GM19372 (cell line): ENCODE measurements at regions not wholly inside any gene's neighbourhood (a gene's known extent, or its start where the extent isn't known, plus 50 kb on each side); places are given as distances from the start of the nearest gene placed in this dataset.

Experiments used
- ATAC-seq: cut with Tn5 transposase; IDR thresholded peaks from one replicate; pipeline ENCODE4 v1.9.1; 2021; ENCODE audit warnings: mild to moderate bottlenecking, low read depth, moderate library complexity; ENCODE audit not compliant: unreplicated experiment

GRCh38 chr4:24666316-24666715 is 82.0 kb upstream of the DHX15 start:
- ATAC-seq, result no peak

DNA sequence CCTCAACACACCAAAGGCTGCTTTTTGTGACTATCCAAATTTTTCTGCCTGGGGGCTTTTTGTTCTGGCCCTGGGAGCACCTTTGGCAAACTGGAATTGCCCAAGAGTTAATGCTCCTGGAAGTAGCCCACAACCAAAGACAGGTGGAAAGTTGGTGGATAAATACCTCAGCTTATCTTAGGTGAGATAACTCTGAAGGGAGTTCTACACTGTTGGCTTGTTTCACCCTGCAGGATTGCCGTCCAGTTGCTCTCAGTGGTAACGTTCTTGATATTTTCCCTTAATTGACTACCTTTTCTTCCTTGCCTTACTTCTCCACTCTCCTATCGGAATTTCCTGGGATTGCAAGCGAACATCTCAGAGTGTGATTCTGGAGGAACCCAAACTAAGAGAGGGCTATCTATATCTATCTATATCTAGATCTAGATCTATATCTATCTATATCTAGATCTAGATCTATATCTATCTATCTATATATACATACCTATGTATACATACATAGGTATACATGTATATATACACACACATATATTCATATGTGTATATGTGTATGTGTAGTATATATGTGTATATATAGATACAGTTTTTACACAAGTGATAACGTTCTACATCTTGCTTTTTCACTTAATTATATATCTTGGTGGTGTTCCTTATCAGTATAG is 82.6 kb upstream of the DHX15 start:
- no peak for ATAC-seq

GRCh38 chr4:24668956-24669355 is 84.6 kb upstream of the DHX15 start:
- no peak for ATAC-seq

- ATAC-seq, result no peak
Observed at GRCh38 chr4:24669751-24670150, 85.4 kb upstream of the DHX15 start.

DNA sequence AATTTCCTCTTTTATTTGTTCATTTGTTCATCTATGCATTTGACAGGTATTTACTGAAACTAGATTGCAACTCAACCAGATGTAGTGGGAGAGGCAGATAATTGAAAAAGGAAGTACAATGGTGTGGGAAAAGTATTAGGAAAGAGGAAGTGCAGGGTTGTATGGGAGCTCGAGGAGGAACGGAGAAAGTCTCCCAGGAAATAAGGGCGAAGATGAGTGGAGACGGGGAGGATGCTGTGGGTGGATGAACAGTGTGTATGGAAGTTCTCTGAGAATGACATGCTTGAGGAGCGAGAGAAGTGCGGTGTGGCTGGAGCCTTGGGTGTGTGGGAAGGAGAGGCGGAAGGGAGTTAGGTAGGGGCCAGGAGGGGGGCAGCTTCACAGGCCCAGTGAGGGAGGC is 87.5 kb upstream of the DHX15 start:
- no peak for ATAC-seq

DNA sequence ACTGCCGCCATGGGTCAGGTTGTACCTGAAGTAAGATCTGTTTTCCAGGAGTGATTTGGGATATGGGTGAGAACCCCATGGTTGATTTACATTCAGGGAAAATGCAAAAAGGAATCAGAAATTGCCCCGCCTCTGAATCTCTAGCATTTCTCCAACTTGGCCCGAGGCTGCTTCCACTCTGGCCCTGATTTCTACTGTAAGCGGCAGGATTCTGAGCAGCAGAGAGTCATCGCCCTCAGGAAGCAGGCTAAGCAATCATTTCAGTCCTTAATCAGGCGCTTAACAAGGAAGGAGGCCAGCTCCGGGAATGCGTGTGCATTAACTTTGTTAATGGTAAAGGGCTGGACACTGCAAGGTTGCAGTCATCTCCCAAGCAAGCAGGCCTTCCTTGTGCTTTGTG is 88.5 kb upstream of the DHX15 start:
- no peak for ATAC-seq

- ATAC-seq, result no peak
Observed at GRCh38 chr4:24674279-24674678, 89.9 kb upstream of the DHX15 start.

DNA sequence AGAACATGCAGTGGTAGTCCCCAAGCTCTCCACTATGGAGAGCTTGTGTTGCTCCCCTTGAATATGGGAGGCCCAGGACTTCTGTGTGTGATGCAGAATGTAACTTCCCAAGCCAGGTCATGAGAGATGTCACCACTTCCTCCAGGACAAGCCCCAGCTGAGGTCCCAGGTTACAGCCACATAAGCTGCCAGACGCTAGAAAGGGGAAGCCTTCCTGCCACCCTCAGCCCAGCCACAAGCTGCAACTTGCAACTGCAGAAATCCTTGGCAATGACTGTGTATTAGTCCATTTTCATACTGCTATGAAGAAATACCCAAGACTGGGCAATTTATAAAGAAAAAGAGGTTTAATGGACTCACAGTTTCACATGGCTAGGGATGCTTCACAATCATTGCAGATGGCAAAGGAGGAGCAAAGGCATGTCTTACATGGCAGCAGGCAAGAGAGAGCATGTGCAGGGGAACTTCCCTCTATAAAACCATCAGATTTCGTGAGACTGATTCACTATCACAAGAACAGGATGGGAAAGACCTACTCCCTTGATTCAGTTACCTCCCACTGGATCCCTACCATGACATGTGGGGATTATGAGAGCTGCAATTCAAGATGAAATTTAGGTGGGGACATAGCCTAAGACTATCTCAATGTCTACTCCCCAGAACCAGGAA is 91.5 kb upstream of the DHX15 start:
- ATAC-seq, result no peak

- ATAC-seq, result no peak
Observed at GRCh38 chr4:24677909-24678308, 93.6 kb upstream of the DHX15 start.

- no peak for ATAC-seq
Observed at GRCh38 chr4:24680746-24681448, 96.5 kb upstream of the DHX15 start.

DNA sequence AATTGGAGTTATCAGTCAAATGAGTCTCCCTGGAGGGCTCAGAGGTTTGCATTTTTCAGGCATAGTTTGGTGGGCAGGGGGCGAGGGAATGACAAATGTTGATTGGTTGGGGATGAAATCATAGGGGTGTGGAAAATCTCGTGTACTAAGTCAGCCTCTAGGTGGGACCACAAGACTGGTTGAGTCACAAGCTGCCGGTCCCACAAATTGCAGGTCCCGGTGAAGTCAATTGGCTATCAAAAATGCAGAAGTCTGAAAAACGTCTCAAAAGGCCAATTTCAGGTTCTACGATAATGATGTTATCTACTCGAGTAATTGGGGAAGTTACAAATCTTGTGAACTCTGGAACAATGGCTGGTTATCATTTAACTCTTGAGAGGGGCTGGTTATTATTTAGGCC is 98.8 kb upstream of the DHX15 start:
- ATAC-seq, result no peak

- ATAC-seq, result no peak
Observed at GRCh38 chr4:24686866-24687692, 102.7 kb upstream of the DHX15 start.

DNA sequence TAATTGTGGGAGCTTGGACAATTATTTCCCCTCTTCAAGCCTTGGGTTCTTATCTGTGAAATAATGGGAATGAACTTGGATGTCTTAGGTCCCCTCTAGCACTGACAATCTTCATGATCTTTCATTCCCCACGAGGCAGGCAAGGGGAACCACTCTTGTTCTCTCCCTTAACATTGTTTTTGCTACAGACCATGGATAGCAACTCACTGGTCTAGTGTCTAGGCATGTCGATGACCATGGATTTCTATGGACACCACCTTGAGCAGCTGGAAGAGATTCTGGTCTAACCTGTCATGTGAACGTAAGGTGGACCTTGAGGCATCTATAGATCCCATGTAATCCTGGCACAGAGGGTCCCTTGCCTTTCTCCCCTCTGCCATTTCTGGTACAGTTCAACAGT is 104.1 kb upstream of the DHX15 start:
- no peak for ATAC-seq

DNA sequence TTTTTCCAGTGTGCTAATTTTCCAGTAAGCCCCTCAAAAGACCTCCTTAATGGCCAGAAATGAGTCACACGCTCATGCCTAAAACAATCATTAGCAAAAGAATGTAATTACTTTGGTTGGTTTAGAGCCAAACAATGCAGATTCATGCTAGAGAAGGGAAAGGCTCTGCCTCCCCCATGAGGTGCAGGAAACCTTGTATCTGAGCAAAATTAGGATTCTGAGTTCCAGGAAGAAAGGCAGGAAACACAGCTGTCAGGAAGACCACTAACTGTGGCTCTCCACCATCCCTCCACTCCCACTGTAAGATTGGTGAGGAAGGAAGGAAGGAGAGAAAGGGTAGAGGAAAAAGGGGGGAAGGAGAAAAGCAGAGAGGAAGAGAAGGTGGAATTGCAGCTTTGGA is 104.9 kb upstream of the DHX15 start:
- ATAC-seq, result no peak

- ATAC-seq, result no peak
Observed at GRCh38 chr4:24690436-24690835, 104.9 kb upstream of the SOD3 start.

- ATAC-seq, result no peak
Observed at GRCh38 chr4:24693636-24694035, 101.7 kb upstream of the SOD3 start.

- ATAC-seq, result no peak
Observed at GRCh38 chr4:24700118-24700517, 95.3 kb upstream of the SOD3 start.

GRCh38 chr4:24701683-24702082 is 93.7 kb upstream of the SOD3 start:
- ATAC-seq, result no peak

- no peak for ATAC-seq
Observed at GRCh38 chr4:24702281-24702680, 93.1 kb upstream of the SOD3 start.

- no peak for ATAC-seq
Observed at GRCh38 chr4:24703298-24703697, 92.1 kb upstream of the SOD3 start.

GRCh38 chr4:24704149-24704548 is 91.2 kb upstream of the SOD3 start:
- ATAC-seq, result no peak
